ENCODE measurements at regions not wholly inside any gene's neighbourhood (a gene's known extent, or its start where the extent isn't known, plus 50 kb on each side); places are given as distances from the start of the nearest gene placed in this dataset.

DNA sequence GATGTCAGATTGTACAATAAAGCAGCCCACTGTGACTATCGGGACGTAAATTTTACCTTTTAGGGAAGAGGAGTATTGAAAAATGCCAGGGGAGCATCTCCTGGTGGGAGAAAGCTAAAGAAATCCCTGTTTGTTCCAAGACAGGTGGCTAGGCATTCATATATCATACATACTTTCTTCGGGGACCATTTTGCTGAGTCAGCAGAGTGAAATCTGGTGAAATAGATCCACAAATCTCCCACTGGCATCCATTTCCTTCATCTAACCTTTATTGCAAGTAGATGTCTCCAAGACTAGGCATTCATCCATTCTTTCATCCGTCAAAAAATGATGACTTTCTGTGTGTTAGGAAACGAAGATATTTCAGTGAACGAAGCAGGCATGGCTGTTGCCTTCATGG is 107.1 kb downstream of the BMP4 start:
- CTCF ChIA-PET: no interaction called here
- POLR2A ChIA-PET: no interaction called here

DNA sequence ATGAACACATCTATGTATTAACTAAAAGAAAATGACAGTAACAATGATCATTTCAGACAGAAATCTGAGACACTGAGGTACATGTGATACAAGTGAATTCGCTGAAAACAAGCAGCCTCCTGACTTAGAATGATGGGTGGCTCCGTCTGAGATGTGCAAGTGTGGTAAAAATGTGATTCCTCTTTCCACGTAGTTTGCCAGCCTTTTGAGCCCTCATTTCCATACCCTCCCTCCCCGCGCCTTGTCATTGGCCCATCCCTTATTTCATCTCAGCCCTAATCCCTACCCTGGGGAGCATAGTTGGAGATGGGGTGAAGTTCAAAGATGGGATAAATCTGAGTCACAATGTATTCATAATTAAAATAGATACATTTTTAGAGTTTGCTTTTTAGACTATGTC is 107.8 kb downstream of the BMP4 start:
- no peak for TF ChIP-seq TARDBP (IDR thresholded peaks at IDR 0.05)
- TF ChIP-seq ELF4 (IDR thresholded peaks at IDR 0.05): no peak
- no peak for TF ChIP-seq ARNT (IDR thresholded peaks at IDR 0.05)
- TF ChIP-seq SUZ12 (IDR thresholded peaks at IDR 0.05): no peak
- no peak for TF ChIP-seq LEF1 (IDR thresholded peaks at IDR 0.05; ENCODE audit: borderline replicate concordance)
- TF ChIP-seq HDGF (IDR thresholded peaks at IDR 0.05; ENCODE audit: borderline replicate concordance): no peak
- TF ChIP-seq CTBP1 (IDR thresholded peaks at IDR 0.05; ENCODE audit: borderline replicate concordance): no peak
- no peak for TF ChIP-seq FOXM1 (IDR thresholded peaks at IDR 0.05; ENCODE audit: borderline replicate concordance)
- TF ChIP-seq FOXA1 (IDR thresholded peaks at IDR 0.05): no peak
- TF ChIP-seq SP1 (IDR thresholded peaks at IDR 0.05): no peak
- TF ChIP-seq FOXK2 (IDR thresholded peaks at IDR 0.05): no peak
- TF ChIP-seq BHLHE40 (IDR thresholded peaks at IDR 0.05; ENCODE audit: borderline replicate concordance): no peak
- no peak for TF ChIP-seq L3MBTL2 (conservative IDR thresholded peaks at IDR 0.05)
- no peak for TF ChIP-seq ZNF384 (IDR thresholded peaks at IDR 0.05)
- no peak for TF ChIP-seq NFRKB (IDR thresholded peaks at IDR 0.05)
- TF ChIP-seq, protein P1, sequence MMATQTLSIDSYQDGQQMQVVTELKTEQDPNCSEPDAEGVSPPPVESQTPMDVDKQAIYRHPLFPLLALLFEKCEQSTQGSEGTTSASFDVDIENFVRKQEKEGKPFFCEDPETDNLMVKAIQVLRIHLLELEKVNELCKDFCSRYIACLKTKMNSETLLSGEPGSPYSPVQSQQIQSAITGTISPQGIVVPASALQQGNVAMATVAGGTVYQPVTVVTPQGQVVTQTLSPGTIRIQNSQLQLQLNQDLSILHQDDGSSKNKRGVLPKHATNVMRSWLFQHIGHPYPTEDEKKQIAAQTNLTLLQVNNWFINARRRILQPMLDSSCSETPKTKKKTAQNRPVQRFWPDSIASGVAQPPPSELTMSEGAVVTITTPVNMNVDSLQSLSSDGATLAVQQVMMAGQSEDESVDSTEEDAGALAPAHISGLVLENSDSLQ (IDR thresholded peaks at IDR 0.05): no peak
- ChIA-PET CTCF (interaction anchor here (0.5 kb wide), 1 partner anchor 10 kb away, joined by 4 read pairs; no protein-coding TSS in a partner anchor), POLR2A (no interaction called here)
- DNase-seq (ENCODE audit: extremely low spot score): no peak

More for the DNA sequence above, 107.1 kb downstream of the BMP4 start:
- no peak for DNase-seq (ENCODE audit: extremely low spot score)
- TF ChIP-seq SUZ12 (IDR thresholded peaks at IDR 0.05) (no peak), FOXK2 (IDR thresholded peaks at IDR 0.05) (no peak), SP1 (IDR thresholded peaks at IDR 0.05) (no peak), NFRKB (IDR thresholded peaks at IDR 0.05) (no peak), ELF4 (IDR thresholded peaks at IDR 0.05) (no peak), L3MBTL2 (conservative IDR thresholded peaks at IDR 0.05) (no peak), CTBP1 (IDR thresholded peaks at IDR 0.05; ENCODE audit: borderline replicate concordance) (no peak), FOXA1 (IDR thresholded peaks at IDR 0.05) (no peak), FOXM1 (IDR thresholded peaks at IDR 0.05; ENCODE audit: borderline replicate concordance) (no peak)
- TF ChIP-seq, protein P1 (IDR thresholded peaks at IDR 0.05): no peak

DNA sequence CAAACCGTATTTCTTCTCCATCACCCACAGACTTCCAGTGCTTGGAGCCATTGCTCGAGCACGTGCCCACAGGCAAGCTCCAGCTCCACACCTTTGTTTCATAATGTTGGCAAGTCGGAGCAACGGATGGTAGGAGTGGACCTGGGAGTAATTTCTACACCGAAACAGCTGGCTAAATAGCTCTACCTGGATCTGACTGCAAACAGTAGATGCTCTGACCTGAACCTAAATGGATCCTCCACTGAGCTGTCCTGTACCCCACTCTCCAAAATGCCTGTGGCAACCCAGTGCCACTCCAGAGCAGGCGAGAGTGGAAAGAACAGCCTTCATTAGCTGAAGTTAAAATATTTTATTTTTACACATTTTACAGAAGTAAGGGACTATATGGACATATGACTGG is 108.7 kb downstream of the BMP4 start:
- POLR2A ChIA-PET: no interaction called here
- no peak for DNase-seq (ENCODE audit: extremely low spot score)
- TF ChIP-seq TARDBP (IDR thresholded peaks at IDR 0.05): no peak
- no peak for TF ChIP-seq CTBP1 (IDR thresholded peaks at IDR 0.05; ENCODE audit: borderline replicate concordance)
- TF ChIP-seq BHLHE40 (IDR thresholded peaks at IDR 0.05; ENCODE audit: borderline replicate concordance): no peak
- TF ChIP-seq FOXA1 (IDR thresholded peaks at IDR 0.05): no peak
- no peak for TF ChIP-seq SUZ12 (IDR thresholded peaks at IDR 0.05)
- no peak for TF ChIP-seq ELF4 (IDR thresholded peaks at IDR 0.05)
- no peak for TF ChIP-seq SP1 (IDR thresholded peaks at IDR 0.05)
- TF ChIP-seq LEF1 (IDR thresholded peaks at IDR 0.05; ENCODE audit: borderline replicate concordance): no peak
- TF ChIP-seq HDGF (IDR thresholded peaks at IDR 0.05; ENCODE audit: borderline replicate concordance): no peak
- TF ChIP-seq ZNF384 (IDR thresholded peaks at IDR 0.05): no peak
- TF ChIP-seq, protein P1 (IDR thresholded peaks at IDR 0.05): no peak
- TF ChIP-seq FOXM1 (IDR thresholded peaks at IDR 0.05; ENCODE audit: borderline replicate concordance): no peak
- no peak for TF ChIP-seq ARNT (IDR thresholded peaks at IDR 0.05)
- TF ChIP-seq FOXK2 (IDR thresholded peaks at IDR 0.05): no peak
- TF ChIP-seq L3MBTL2 (conservative IDR thresholded peaks at IDR 0.05): no peak
- no peak for TF ChIP-seq NFRKB (IDR thresholded peaks at IDR 0.05)
- CTCF ChIA-PET: interaction anchor here (0.7 kb wide), 1 partner anchor 308 kb away, joined by 3 read pairs; no protein-coding TSS in a partner anchor

DNA sequence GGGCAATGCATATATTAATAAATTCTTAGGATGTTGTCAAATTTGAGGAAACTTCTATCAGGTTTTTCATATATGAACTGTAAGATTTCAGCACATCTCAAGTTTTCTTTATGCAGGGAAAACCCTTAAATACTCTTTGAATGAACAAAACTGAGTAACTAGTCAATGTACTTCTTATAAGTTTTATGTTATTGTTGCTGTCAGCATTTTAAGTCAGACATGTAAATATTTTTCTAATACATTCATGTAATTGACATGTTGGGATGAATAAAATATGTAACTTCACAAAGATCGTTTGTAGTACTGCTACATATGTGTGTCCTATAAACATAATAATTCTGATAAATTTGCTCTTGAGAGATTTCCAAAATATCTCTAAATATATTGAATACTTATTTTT is 109.6 kb downstream of the BMP4 start:
- DNase-seq (ENCODE audit: extremely low spot score): no peak
- CTCF ChIA-PET: no interaction called here
- TF ChIP-seq, protein P1 (IDR thresholded peaks at IDR 0.05): no peak
- TF ChIP-seq FOXA1 (IDR thresholded peaks at IDR 0.05): no peak
- TF ChIP-seq FOXK2 (IDR thresholded peaks at IDR 0.05): no peak
- TF ChIP-seq FOXM1 (IDR thresholded peaks at IDR 0.05; ENCODE audit: borderline replicate concordance): no peak
- TF ChIP-seq TARDBP (IDR thresholded peaks at IDR 0.05): no peak
- TF ChIP-seq ZNF384 (IDR thresholded peaks at IDR 0.05): no peak
- POLR2A ChIA-PET: no interaction called here

DNA sequence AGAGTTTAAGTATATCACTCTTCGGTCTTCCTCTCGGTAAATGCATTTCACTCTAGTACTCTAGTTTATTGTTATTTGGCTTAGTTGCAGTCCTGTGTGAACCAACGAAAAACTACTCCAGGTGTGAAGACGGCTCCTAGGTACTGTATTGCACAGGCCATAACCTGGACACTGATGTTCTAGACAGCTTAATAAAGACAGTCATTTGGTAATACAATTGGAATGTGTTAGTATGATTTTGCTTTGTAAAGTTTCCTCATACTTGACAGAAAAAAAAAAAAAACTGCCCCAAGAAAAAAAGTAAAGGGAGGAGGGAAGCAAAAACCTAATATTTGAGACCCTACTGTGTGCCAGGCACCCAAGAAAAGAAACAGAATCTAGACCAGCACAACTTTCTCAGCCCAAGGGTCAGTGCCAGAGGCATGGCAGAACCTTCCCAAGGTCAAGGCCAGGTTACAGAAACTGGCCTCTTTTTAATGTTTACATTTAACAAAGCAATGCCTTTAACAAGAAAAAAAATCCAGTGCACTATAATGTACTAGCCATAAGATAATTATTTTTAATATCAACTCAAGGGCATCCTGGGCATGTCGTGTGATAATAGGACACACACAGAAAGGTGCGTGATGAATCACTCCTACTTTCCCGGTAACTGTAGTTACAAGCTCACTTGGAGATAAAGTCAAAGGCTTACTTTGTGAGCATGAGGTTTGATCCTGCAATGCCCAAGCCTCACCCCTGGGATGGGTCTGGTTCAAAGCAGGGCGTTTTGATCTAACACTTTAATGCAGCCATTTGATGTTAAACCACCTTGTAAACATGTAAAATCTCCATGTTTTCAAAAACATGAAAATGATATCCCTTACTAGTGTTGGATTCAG is 110.6 kb downstream of the BMP4 start:
- ChIA-PET POLR2A (no interaction called here), CTCF (no interaction called here)
- DNase-seq (ENCODE audit: extremely low spot score): no peak
- TF ChIP-seq TARDBP (IDR thresholded peaks at IDR 0.05) (no peak), LEF1 (IDR thresholded peaks at IDR 0.05; ENCODE audit: borderline replicate concordance) (no peak), FOXK2 (IDR thresholded peaks at IDR 0.05) (no peak), FOXA1 (IDR thresholded peaks at IDR 0.05) (no peak), SUZ12 (IDR thresholded peaks at IDR 0.05) (no peak), SP1 (IDR thresholded peaks at IDR 0.05) (no peak), ZNF384 (IDR thresholded peaks at IDR 0.05) (no peak), NFRKB (IDR thresholded peaks at IDR 0.05) (no peak), HDGF (IDR thresholded peaks at IDR 0.05; ENCODE audit: borderline replicate concordance) (no peak)

Data from HEK293T (cell line).